Astrocyte (in vitro differentiated cells and primary cell): ENCODE measurements at regions not wholly inside any gene's neighbourhood (a gene's known extent, or its start where the extent isn't known, plus 50 kb on each side); places are given as distances from the start of the nearest gene placed in this dataset.

Experiments
- DNase-seq: peaks from one replicate; pipeline ENCODE4 v3.0.0-alpha.2; 2010; ENCODE audit warnings: low read depth
- FAIRE-seq: peaks from 2 replicates; lab custom pipeline; 2011; peaks lifted over from hg19 to GRCh38; lab: Jason Lieb, UNC
- H2AFZ ChIP-seq: 2 replicates; pipeline ENCODE4 v1.6.0; 2012; ENCODE audit warnings: low read depth, low read length, inconsistent platforms
- H3K27ac ChIP-seq: 2 replicates; pipeline ENCODE4 v1.5.1; 2011; ENCODE audit warnings: low read depth, low read length, inconsistent platforms
- H3K27me3 ChIP-seq: 2 replicates; pipeline ENCODE4 v1.6.0; 2011; ENCODE audit warnings: low read length, inconsistent platforms; ENCODE audit not compliant: insufficient read depth
- H3K36me3 ChIP-seq: 2 replicates; pipeline ENCODE4 v1.5.1; 2011; ENCODE audit warnings: low read length, inconsistent platforms; ENCODE audit not compliant: insufficient read depth
- H3K4me1 ChIP-seq: 2 replicates; pipeline ENCODE4 v1.5.1; 2011; ENCODE audit warnings: low read length, inconsistent platforms; ENCODE audit not compliant: insufficient read depth
- H3K4me2 ChIP-seq: 2 replicates; pipeline ENCODE4 v1.6.0; 2012; ENCODE audit warnings: low read length, inconsistent platforms
- H3K4me3 ChIP-seq: 2 replicates; pipeline ENCODE4 v1.5.1; 2011; ENCODE audit warnings: low read depth, mild to moderate bottlenecking, low read length, inconsistent platforms; ENCODE audit not compliant: insufficient read depth
- H3K79me2 ChIP-seq: 2 replicates; pipeline ENCODE4 v1.6.0; 2012; ENCODE audit warnings: mild to moderate bottlenecking, low read length, inconsistent platforms; ENCODE audit not compliant: insufficient read depth
- H3K9ac ChIP-seq: 2 replicates; pipeline ENCODE4 v1.6.0; 2012; ENCODE audit warnings: mild to moderate bottlenecking, low read length, inconsistent platforms
- H3K9me3 ChIP-seq: 2 replicates; pipeline ENCODE4 v1.5.1; 2012; ENCODE audit warnings: low read depth, mild to moderate bottlenecking, low read length, inconsistent platforms; ENCODE audit not compliant: insufficient read depth
- H4K20me1 ChIP-seq: 2 replicates; pipeline ENCODE4 v1.6.0; 2012; ENCODE audit warnings: low read length, inconsistent platforms; ENCODE audit not compliant: insufficient read depth
- H3K27ac Mint-ChIP-seq: one replicate; pipeline ENCODE4 v1.8.0; 2021; ENCODE audit warnings: mild to moderate bottlenecking, mixed read lengths; ENCODE audit not compliant: unreplicated experiment
- H3K27me3 Mint-ChIP-seq: one replicate; pipeline ENCODE4 v1.8.0; 2021; ENCODE audit warnings: low read depth, mixed read lengths; ENCODE audit not compliant: unreplicated experiment
- H3K36me3 Mint-ChIP-seq: one replicate; pipeline ENCODE4 v1.8.0; 2021; ENCODE audit warnings: low read depth, mixed read lengths; ENCODE audit not compliant: unreplicated experiment
- H3K4me1 Mint-ChIP-seq: one replicate; pipeline ENCODE4 v1.8.0; 2021; ENCODE audit warnings: low read depth, mixed read lengths; ENCODE audit not compliant: unreplicated experiment
- H3K4me3 Mint-ChIP-seq: one replicate; pipeline ENCODE4 v1.8.0; 2021; ENCODE audit warnings: mild to moderate bottlenecking, moderate library complexity, mixed read lengths; ENCODE audit not compliant: unreplicated experiment
- H3K9me3 Mint-ChIP-seq: one replicate; pipeline ENCODE4 v1.8.0; 2021; ENCODE audit warnings: mild to moderate bottlenecking, mixed read lengths; ENCODE audit not compliant: unreplicated experiment
- CTCF ChIP-seq: IDR thresholded peaks from 2 replicates; pipeline ENCODE4 v1.5.1; 2011; ENCODE audit warnings: low read depth, mild to moderate bottlenecking, inconsistent platforms, low read length, moderate library complexity; ENCODE audit not compliant: insufficient read depth
- EZH2 ChIP-seq: IDR thresholded peaks from 2 replicates; pipeline ENCODE4 v1.6.1; 2012; ENCODE audit warnings: mild to moderate bottlenecking, low read length, inconsistent platforms; ENCODE audit not compliant: insufficient read depth

GRCh38 chr12:131368668-131369071 lies 342.2 kb upstream of the SFSWAP start:
- H3K36me3 Mint-ChIP-seq = no peaks in the 10 kb centered on the region
- no peaks in the 10 kb centered on the region for H3K4me1 Mint-ChIP-seq
- peaks cover under 1% of the 10 kb centered on the region for H3K9me3 Mint-ChIP-seq

GRCh38 chr12:131369094-131369845 lies 341.6 kb upstream of the SFSWAP start:
- Histone ChIP-seq H4K20me1 (no peaks in the 10 kb centered on the region), H3K4me1 (no peaks in the 10 kb centered on the region), H3K27me3 (no peaks in the 10 kb centered on the region), H2AFZ (no peak overlapping the region), H3K36me3 (no peaks in the 10 kb centered on the region), H3K27ac (no peak overlapping the region), H3K9me3 (no peaks in the 10 kb centered on the region), H3K79me2 (no peaks in the 10 kb centered on the region), H3K4me2 (no peak overlapping the region), H3K9ac (no peak overlapping the region), H3K4me3 (no peak overlapping the region)
- no peak for FAIRE-seq
- Mint-ChIP-seq H3K9me3 (no peaks in the 10 kb centered on the region), H3K4me1 (no peaks in the 10 kb centered on the region), H3K27ac (no peak overlapping the region), H3K36me3 (no peaks in the 10 kb centered on the region), H3K27me3 (peaks cover 17% of the 10 kb centered on the region), H3K4me3 (no peak overlapping the region)
- TF ChIP-seq CTCF (no peak), EZH2 (no peak)
- no peak for DNase-seq

More at GRCh38 chr12:131368668-131369071, 342.2 kb upstream of the SFSWAP start:
- H4K20me1 ChIP-seq = no peaks in the 10 kb centered on the region
- peaks cover 16% of the 10 kb centered on the region for H3K27me3 Mint-ChIP-seq
- no peaks in the 10 kb centered on the region for H3K36me3 ChIP-seq
- H3K27ac Mint-ChIP-seq = no peak overlapping the region
- no peaks in the 10 kb centered on the region for H3K4me1 ChIP-seq
- DNase-seq (no peak), FAIRE-seq (no peak)
- TF ChIP-seq CTCF (no peak), EZH2 (no peak)
- no peaks in the 10 kb centered on the region for H3K9me3 ChIP-seq
- no peak overlapping the region for H3K9ac ChIP-seq
- H3K4me2 ChIP-seq = no peak overlapping the region
- H3K27ac ChIP-seq = no peak overlapping the region
- no peaks in the 10 kb centered on the region for H3K27me3 ChIP-seq
- no peak overlapping the region for H2AFZ ChIP-seq
- H3K4me3 ChIP-seq = no peak overlapping the region
- no peak overlapping the region for H3K4me3 Mint-ChIP-seq
- H3K79me2 ChIP-seq = no peaks in the 10 kb centered on the region

GRCh38 chr12:131370321-131370720 lies 340.6 kb upstream of the SFSWAP start:
- Histone ChIP-seq H3K4me1 (no peaks in the 10 kb centered on the region), H3K4me3 (no peak overlapping the region), H3K27ac (no peak overlapping the region), H3K9me3 (no peaks in the 10 kb centered on the region), H3K27me3 (no peaks in the 10 kb centered on the region), H3K4me2 (no peak overlapping the region), H3K36me3 (no peaks in the 10 kb centered on the region), H3K9ac (no peak overlapping the region), H2AFZ (no peak overlapping the region), H3K79me2 (no peaks in the 10 kb centered on the region), H4K20me1 (no peaks in the 10 kb centered on the region)
- DNase-seq = no peak
- no peak for TF ChIP-seq EZH2
- TF ChIP-seq CTCF = no peak
- H3K4me1 Mint-ChIP-seq = no peaks in the 10 kb centered on the region
- H3K36me3 Mint-ChIP-seq = no peaks in the 10 kb centered on the region
- no peak overlapping the region for H3K27ac Mint-ChIP-seq
- peaks cover 2% of the 10 kb centered on the region for H3K9me3 Mint-ChIP-seq
- FAIRE-seq = no peak
- peaks cover 23% of the 10 kb centered on the region for H3K27me3 Mint-ChIP-seq
- no peak overlapping the region for H3K4me3 Mint-ChIP-seq
